Myocyte (in vitro differentiated cells): ENCODE measurements at regions not wholly inside any gene's neighbourhood (a gene's known extent, or its start where the extent isn't known, plus 50 kb on each side); places are given as distances from the start of the nearest gene placed in this dataset.

Experiments used
- DNase-seq: peaks from one replicate; pipeline ENCODE4 v3.0.0-alpha.2; 2012; ENCODE audit warnings: low read depth

GRCh38 chr5:42338136-42338535 is 85.1 kb upstream of the GHR start:
- no peak for DNase-seq

- DNase-seq = no peak
Observed at GRCh38 chr5:42349163-42349562, 74.1 kb upstream of the GHR start.

GRCh38 chr5:42351956-42352355 is 71.3 kb upstream of the GHR start:
- no peak for DNase-seq

GRCh38 chr5:42360056-42360455 is 63.2 kb upstream of the GHR start:
- DNase-seq = no peak

- DNase-seq = no peak
Observed at GRCh38 chr5:42360616-42361314, 62.5 kb upstream of the GHR start.

GRCh38 chr5:42361315-42361688 is 61.9 kb upstream of the GHR start:
- DNase-seq = no peak

- no peak for DNase-seq
Observed at GRCh38 chr5:42366051-42366450, 57.2 kb upstream of the GHR start.
